Smooth muscle cell of the brain vasculature (primary cell): ENCODE measurements at regions not wholly inside any gene's neighbourhood (a gene's known extent, or its start where the extent isn't known, plus 50 kb on each side); places are given as distances from the start of the nearest gene placed in this dataset.

Experiments used
- DNase-seq: peaks from one replicate; pipeline ENCODE4 v3.0.0-alpha.2; 2012; ENCODE audit warnings: low read depth, low spot score

DNA sequence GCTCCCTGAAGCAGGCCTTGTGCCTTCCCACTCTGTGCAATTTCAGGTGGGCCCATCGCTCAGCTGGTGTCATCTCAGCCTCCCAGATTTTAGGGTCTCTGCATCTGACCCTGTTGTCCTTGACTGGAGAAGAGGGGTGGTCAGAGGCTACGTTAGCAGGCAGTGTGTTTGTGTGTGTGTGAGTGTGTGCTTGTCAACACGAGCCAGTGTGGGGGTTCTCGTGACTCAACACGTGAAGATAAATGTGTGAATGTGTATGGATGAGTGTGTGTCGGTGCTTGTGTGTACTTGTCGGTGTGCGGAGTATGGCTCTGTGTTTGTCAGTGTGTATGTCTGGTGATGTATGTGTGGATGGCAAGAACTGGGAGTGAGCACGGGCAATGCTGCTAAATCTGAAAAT is 142.6 kb upstream of the KLF4 start:
- DNase-seq = no peak

DNA sequence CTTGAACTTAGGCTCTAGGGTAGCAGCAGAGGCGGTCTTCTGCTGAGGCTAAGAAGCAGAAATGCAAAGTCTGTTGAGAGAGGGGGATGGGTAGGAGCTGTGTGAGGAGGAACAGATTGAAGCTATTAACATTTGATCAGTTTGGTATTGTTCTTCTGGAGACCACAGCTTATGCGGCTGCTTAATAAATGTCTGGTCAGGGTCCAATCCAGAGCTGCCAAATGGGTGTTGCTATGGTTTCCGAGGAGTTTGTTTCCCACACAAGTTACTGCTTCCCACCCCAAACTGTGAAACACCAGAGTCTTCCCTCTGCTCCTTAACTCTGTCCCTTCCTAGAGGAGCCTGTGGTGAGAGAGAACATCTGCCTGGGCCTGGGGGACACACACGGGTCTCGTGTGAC is 142.2 kb upstream of the KLF4 start:
- DNase-seq = no peak

DNA sequence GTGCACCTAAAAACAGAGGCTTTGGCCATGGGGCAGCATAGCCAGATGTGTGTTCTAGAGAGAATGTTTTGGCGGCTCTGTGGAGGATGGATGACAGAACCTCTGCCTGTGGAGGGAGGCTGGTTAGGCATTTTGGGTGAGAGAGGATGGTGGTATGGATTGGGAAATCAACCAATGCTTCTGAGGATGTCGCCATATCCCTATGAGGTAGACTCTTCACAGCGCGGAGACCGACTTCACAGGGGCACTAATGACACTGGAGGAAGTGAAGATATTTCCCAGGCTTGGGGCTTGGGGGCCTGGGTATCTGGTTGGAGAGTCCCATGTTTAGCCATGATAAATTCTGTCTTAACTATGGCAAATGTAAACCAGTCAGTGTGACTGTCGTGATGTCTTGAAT is 140.6 kb upstream of the KLF4 start:
- no peak for DNase-seq

DNA sequence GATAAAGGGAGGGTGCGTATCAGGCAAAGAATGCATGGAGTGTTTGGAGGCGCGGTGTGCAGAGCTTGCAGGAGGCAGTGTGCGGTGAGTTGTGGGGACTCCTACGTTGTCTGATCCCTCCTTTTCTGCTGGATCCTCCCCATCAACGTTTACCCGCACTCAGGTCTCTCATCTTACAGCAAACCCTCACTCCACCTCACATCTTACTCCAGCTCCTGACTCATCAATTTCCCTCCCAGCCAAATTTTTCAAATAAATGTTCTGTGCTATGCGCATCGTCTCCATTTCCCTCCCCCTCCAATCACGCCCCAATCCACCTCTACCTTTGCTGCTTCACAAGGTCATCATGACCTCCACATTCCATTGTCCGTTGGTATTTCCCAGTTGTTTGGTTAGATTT is 138.9 kb upstream of the KLF4 start:
- no peak for DNase-seq

- DNase-seq = no peak
Observed at GRCh38 chr9:107627781-107628180, 138.2 kb upstream of the KLF4 start.

- DNase-seq = no peak
Observed at GRCh38 chr9:107626118-107626517, 136.5 kb upstream of the KLF4 start.

GRCh38 chr9:107625383-107625984 is 135.9 kb upstream of the KLF4 start:
- no peak for DNase-seq

DNA sequence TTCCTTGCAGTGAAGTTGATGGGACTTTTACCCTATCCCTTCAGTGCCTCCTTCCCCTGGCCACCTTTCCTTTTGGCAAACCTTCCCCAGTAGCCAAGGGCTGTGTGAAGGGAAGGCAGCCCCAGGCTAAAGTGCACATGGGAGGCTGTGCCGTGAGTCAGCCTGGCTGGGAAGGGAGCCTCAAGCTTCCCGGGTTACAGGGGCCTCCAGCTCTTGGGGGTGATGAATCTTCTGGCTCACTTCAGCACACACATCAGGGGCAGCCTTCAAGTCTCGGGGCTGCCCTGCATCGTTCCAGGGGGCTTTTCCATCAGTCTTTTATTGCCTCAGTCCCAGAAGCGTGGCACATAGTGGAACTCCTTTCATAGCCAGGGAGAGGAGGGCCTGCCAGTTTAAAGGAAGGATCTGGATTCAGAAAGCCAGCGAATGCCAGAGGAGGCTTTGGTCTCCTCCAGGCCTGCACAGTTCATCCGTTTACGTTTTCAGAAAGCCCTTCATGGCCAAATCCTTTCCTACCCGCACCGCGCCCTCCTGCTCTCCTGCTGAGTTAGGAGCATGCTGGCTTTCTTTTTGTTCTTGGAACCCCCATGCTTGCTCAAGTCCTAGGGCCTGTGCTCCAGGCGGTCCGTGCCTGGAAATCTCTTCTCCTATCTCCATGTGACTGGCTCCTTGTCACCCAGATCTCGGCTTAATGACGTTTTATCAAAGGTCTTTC is 134.8 kb upstream of the KLF4 start:
- DNase-seq = no peak

DNA sequence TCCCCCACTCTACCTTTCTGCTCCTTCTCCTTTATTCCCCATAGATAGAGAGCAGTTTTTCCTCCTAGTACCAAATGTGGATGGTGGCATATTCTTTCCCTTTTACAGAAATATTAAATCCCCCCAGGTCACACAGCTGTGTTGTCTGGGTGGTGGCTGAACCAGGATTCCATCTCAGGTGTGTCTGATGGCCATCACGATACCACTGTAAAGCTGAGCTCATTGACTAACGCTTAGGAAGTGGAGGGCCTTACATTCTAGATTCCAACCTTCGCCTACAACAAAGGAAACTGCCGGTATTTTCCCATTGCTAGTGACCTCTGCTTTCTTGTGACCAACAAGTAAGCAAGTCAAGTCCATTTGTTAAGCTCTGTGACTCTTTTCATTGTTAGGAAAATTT is 131.9 kb upstream of the KLF4 start:
- DNase-seq = no peak

DNA sequence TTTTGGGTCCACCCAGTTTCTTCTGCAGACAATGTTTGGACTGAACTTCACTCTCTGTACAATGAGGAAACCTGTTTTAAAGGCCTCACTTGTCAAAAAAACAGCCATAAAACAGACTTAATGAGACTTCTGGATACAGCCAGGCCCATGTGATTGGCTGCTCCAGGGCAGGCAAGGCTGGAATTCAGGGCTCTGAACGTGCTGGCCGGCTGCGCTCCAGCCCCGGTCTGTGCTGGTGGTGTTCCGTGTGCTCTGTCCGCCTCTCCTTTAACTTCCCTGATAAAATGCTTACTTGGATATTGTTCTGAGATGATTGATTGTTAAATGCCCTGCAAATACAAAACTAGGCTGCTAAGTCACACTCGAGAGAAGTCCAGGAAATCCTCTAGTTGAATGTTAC is 131.2 kb upstream of the KLF4 start:
- no peak for DNase-seq

- DNase-seq = no peak
Observed at GRCh38 chr9:107620236-107620635, 130.7 kb upstream of the KLF4 start.

GRCh38 chr9:107615321-107615720 is 125.8 kb upstream of the KLF4 start:
- no peak for DNase-seq

DNA sequence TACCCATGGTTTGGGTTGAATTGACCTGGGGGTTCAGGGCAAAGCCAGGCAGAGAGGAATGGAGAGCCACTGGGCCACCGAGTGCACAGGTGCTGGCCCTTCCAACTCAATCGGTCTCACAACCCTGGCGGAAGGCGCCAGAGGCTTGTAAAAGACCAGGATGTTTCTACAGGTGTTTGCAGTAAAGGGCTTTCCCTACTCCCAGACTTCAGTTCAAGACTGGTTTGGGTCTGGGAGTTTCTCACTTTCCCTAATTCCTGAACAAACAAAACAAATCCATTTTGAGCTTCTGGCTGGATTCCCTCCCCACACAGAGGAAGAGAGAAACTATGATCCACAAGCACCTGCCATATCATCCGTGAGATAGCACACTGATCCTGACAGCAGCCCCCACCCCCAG is 125.2 kb upstream of the KLF4 start:
- DNase-seq = no peak

DNA sequence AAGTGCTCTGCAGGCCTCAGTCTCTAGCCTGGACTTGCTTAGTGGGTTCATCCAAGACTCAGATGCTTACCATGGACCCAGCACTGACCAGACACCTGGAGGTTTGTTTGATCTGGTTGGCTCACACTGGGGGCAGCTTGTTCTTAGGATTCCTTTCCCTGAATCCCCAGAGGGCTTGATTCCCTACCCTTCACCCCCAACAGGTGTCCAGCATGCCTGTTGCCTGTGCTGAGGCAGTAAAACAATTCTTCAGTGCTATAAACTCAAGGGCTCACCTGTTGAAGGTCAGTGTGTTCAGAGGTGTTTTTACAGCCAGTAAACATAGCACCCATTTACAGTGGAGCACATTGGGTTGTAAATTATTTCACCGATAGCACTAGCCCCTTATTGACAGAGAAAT is 123.8 kb upstream of the KLF4 start:
- DNase-seq = no peak

DNA sequence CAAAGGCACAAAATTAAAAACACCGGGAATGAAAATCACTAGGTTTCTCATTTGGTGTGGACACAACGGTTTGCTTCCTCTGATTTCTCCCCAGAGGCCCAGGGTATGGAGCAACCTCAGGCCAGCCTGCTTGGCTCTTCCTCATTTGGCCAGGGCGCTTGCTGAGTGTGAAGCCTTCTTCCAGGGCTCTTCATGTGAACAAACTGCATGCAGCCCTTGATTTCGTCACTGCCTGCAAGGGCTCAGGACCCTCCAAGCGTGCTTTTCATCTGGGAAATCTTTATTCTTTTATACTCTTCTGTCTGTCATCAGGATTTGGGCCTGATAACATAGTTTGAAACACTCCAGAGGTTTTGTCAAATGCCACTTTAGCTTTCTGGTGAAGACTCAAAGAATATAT is 122.6 kb upstream of the KLF4 start:
- no peak for DNase-seq

- no peak for DNase-seq
Observed at GRCh38 chr9:107609547-107609946, 120.0 kb upstream of the KLF4 start.

DNA sequence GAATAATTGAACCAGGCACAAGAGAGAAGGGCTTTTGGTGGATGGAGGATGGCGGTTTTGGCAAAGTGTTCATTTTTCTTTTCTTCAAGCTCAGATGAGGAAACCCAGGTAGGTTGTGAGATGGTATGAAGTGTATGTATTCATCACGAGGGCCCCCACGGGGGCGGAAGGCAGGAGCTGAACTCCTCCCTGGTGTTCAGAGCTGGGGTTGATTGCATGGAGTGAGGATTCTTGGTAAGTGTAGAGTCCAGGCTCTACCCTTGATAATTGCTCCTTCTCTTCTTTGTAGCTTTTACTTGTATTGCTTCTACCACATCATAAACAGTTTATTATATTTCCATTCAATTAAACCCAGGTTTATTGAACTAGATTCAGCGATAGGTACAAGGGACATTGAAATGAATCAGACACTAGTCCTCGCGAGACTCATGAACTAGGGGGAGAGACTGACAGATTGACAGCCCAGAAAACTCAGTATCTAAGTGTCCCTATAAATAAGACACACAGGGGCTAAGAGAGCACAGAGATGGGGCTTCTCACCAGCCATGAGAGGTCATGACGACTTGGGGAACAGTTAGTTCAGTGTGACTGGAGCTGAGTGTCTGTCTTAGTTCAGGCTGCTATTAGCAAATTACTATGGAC is 116.7 kb upstream of the KLF4 start:
- no peak for DNase-seq

DNA sequence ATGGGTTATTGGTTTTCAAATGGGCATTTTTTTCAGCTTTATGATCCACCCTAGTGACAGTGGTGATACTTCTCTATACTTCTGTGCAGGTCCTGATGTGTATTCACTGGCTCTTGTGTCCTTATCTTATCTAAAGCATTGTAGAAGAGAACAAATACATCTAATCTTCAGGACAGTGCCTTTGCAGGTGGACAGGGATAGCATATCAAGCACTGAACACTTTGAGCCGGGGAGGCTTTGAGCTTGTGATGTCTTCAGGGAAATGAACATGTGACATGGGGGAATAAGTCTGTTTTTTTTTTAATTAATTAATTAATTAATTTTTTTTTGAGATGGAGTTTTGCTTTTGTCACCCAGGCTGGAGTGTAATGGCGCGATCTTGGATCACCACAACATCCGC is 115.5 kb upstream of the KLF4 start:
- no peak for DNase-seq

GRCh38 chr9:107603281-107603680 is 113.7 kb upstream of the KLF4 start:
- DNase-seq = no peak

- no peak for DNase-seq
Observed at GRCh38 chr9:107600060-107600573, 110.5 kb upstream of the KLF4 start.

GRCh38 chr9:107597743-107598217 is 108.2 kb upstream of the KLF4 start:
- DNase-seq = no peak

DNA sequence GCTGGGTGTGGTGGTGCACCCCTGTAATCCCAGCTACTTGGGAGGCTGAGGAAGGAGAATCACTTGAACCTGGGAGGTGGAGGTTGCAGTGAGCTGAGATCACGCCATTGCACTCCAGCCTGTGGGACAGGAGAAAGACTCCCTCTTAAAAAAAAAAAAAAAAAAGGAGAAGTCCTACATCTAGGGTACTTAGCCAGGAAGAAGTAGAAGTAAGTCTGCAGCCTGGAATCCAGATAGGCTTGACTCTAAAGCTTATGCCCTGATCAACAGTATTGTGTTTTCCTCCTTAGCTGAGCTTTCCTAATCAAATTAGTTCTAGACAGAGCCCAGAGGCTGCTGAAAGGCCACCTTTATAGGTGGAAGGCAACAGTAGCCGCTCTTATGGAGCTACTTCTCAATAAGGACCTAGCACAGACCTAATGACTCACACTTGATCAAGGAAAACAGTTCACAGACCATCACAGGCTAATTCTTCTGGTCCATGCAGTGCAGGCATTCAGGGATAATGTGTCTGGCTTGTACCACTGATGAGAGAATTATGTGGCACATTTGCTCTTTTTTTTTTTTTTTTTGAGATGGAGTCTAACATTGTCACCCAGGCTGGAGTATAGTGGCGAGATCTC is 105.5 kb upstream of the KLF4 start:
- no peak for DNase-seq
